ENCODE measurements at regions not wholly inside any gene's neighbourhood (a gene's known extent, or its start where the extent isn't known, plus 50 kb on each side); places are given as distances from the start of the nearest gene placed in this dataset.

DNA sequence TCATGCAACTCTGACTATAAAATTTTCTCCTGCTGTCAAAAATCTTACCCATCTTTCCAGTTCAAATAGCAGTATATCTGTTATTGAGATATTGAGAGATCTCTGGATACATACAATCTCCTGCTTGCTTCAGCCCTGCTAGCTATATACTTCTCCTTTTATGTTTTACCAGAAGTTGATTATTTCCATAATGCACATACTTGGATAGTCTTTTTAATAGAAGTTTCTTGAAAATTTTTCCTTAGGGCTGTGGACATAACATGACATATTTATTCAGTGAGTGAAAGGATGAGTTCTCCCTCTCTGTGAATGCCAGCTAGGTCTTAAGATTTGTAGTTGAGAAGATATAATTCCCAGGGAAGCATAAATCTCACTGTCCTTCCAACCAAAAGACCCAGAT, 234.1 kb upstream of the NR3C2 start:
- no peaks in the 10 kb centered on the region for H4K20me1 ChIP-seq (ENCODE audit: insufficient read depth, low read length)
- ATAC-seq (ENCODE audit: insufficient read depth, low read depth) = no peak
- no peaks in the 10 kb centered on the region for H3K79me2 ChIP-seq (ENCODE audit: insufficient read depth, low read length)
- H3K4me3 ChIP-seq (ENCODE audit: low read depth in 1 of 2, low read length in 2 of 2) = no peak overlapping the region
- H3K36me3 ChIP-seq (ENCODE audit: insufficient read depth, low read length) = no peaks in the 10 kb centered on the region
- no peak overlapping the region for H2AFZ ChIP-seq (ENCODE audit: low read depth, low read length)
- H3K4me2 ChIP-seq (ENCODE audit: insufficient read depth, low read length) = no peak overlapping the region
- TF ChIP-seq, protein P1, sequence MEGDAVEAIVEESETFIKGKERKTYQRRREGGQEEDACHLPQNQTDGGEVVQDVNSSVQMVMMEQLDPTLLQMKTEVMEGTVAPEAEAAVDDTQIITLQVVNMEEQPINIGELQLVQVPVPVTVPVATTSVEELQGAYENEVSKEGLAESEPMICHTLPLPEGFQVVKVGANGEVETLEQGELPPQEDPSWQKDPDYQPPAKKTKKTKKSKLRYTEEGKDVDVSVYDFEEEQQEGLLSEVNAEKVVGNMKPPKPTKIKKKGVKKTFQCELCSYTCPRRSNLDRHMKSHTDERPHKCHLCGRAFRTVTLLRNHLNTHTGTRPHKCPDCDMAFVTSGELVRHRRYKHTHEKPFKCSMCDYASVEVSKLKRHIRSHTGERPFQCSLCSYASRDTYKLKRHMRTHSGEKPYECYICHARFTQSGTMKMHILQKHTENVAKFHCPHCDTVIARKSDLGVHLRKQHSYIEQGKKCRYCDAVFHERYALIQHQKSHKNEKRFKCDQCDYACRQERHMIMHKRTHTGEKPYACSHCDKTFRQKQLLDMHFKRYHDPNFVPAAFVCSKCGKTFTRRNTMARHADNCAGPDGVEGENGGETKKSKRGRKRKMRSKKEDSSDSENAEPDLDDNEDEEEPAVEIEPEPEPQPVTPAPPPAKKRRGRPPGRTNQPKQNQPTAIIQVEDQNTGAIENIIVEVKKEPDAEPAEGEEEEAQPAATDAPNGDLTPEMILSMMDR (IDR thresholded peaks at IDR 0.05; ENCODE audit: borderline replicate concordance, extremely low read depth, low read length, poor library complexity, severe bottlenecking) = no peak
- TF ChIP-seq EZH2 (IDR thresholded peaks at IDR 0.05; ENCODE audit: borderline replicate concordance, low read depth, low read length, severe bottlenecking) = no peak
- no peak overlapping the region for H3K27ac ChIP-seq (ENCODE audit: low read length)
- H3K27me3 ChIP-seq (ENCODE audit: insufficient read depth, low read length, poor library complexity) = no peaks in the 10 kb centered on the region
- H3K9me3 ChIP-seq (ENCODE audit: insufficient read depth, low read length, severe bottlenecking) = no peaks in the 10 kb centered on the region
- H3K9ac ChIP-seq (ENCODE audit: low read depth, low read length) = no peak overlapping the region
- DNase-seq = no peak
- H3K4me1 ChIP-seq (ENCODE audit: insufficient read depth, low read length) = no peaks in the 10 kb centered on the region

DNA sequence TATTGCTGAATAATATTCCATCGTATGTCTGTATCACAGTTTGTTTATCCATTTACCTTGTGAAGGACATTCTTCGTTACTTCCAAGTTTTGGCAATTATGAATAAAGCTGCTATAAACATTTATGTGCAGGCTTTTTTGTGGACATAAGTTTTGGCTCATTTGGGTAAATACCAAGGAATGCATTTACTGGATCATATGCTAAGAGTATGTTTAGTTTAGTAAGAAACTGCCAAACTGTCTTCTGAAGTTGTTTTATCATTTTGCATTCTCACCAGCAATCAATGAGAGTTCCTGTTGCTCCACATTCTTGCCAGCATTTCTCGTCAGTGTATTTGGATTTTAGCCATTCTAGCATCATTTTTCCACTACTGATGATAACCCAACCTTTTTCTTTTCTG, 232.7 kb upstream of the NR3C2 start:
- Histone ChIP-seq H3K27me3 (ENCODE audit: insufficient read depth, low read length, poor library complexity) (no peaks in the 10 kb centered on the region), H3K36me3 (ENCODE audit: insufficient read depth, low read length) (no peaks in the 10 kb centered on the region), H3K79me2 (ENCODE audit: insufficient read depth, low read length) (no peaks in the 10 kb centered on the region), H4K20me1 (ENCODE audit: insufficient read depth, low read length) (no peaks in the 10 kb centered on the region), H3K27ac (ENCODE audit: low read length) (no peak overlapping the region), H3K9me3 (ENCODE audit: insufficient read depth, low read length, severe bottlenecking) (no peaks in the 10 kb centered on the region), H3K9ac (ENCODE audit: low read depth, low read length) (no peak overlapping the region), H3K4me3 (ENCODE audit: low read depth in 1 of 2, low read length in 2 of 2) (no peak overlapping the region), H3K4me1 (ENCODE audit: insufficient read depth, low read length) (no peaks in the 10 kb centered on the region), H3K4me2 (ENCODE audit: insufficient read depth, low read length) (no peak overlapping the region), H2AFZ (ENCODE audit: low read depth, low read length) (no peak overlapping the region)
- no peak for TF ChIP-seq EZH2 (IDR thresholded peaks at IDR 0.05; ENCODE audit: borderline replicate concordance, low read depth, low read length, severe bottlenecking)
- TF ChIP-seq, protein P1 (IDR thresholded peaks at IDR 0.05; ENCODE audit: borderline replicate concordance, extremely low read depth, low read length, poor library complexity, severe bottlenecking) = no peak
- ATAC-seq (ENCODE audit: insufficient read depth, low read depth) (no peak), DNase-seq (no peak)

- H3K9me3 ChIP-seq (ENCODE audit: insufficient read depth, low read length, severe bottlenecking) = peaks cover 2% of the 10 kb centered on the region
- H3K4me1 ChIP-seq (ENCODE audit: insufficient read depth, low read length) = no peaks in the 10 kb centered on the region
- H3K4me3 ChIP-seq (ENCODE audit: low read depth in 1 of 2, low read length in 2 of 2) = no peak overlapping the region
- H3K4me2 ChIP-seq (ENCODE audit: insufficient read depth, low read length) = no peak overlapping the region
- H2AFZ ChIP-seq (ENCODE audit: low read depth, low read length) = no peak overlapping the region
- ATAC-seq (ENCODE audit: insufficient read depth, low read depth) = no peak
- no peak for TF ChIP-seq EZH2 (IDR thresholded peaks at IDR 0.05; ENCODE audit: borderline replicate concordance, low read depth, low read length, severe bottlenecking)
- TF ChIP-seq, protein P1 (IDR thresholded peaks at IDR 0.05; ENCODE audit: borderline replicate concordance, extremely low read depth, low read length, poor library complexity, severe bottlenecking) = no peak
- H3K79me2 ChIP-seq (ENCODE audit: insufficient read depth, low read length) = no peaks in the 10 kb centered on the region
- no peaks in the 10 kb centered on the region for H4K20me1 ChIP-seq (ENCODE audit: insufficient read depth, low read length)
- no peaks in the 10 kb centered on the region for H3K36me3 ChIP-seq (ENCODE audit: insufficient read depth, low read length)
- no peaks in the 10 kb centered on the region for H3K27me3 ChIP-seq (ENCODE audit: insufficient read depth, low read length, poor library complexity)
- no peak overlapping the region for H3K9ac ChIP-seq (ENCODE audit: low read depth, low read length)
- DNase-seq = no peak
- no peak overlapping the region for H3K27ac ChIP-seq (ENCODE audit: low read length)
These were observed 222.4 kb upstream of the NR3C2 start for GRCh38 chr4:148664636-148665035.

DNA sequence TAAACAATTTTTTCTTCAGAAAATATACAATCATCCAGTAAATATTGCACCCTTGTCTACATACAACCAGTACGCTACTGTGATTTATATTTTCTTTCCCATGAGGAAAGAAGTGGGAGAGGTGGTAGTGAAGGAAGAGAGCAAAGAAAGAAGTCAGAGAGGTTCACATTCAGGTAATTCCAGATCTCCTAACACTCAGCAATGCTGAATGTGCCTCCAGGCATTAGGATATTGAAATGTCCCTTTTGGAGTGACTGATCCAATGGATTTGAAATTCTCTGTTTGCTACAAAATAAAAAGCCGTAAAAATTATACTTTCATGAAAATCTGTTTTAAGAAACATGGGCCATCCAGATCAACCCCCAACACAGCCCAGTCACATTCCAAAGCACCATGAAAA, 211.9 kb upstream of the NR3C2 start:
- Histone ChIP-seq H3K4me3 (ENCODE audit: low read depth in 1 of 2, low read length in 2 of 2) (no peak overlapping the region), H3K36me3 (ENCODE audit: insufficient read depth, low read length) (no peaks in the 10 kb centered on the region), H3K9me3 (ENCODE audit: insufficient read depth, low read length, severe bottlenecking) (no peaks in the 10 kb centered on the region), H2AFZ (ENCODE audit: low read depth, low read length) (no peak overlapping the region), H3K9ac (ENCODE audit: low read depth, low read length) (no peak overlapping the region), H3K79me2 (ENCODE audit: insufficient read depth, low read length) (no peaks in the 10 kb centered on the region), H4K20me1 (ENCODE audit: insufficient read depth, low read length) (no peaks in the 10 kb centered on the region), H3K4me1 (ENCODE audit: insufficient read depth, low read length) (no peaks in the 10 kb centered on the region), H3K27me3 (ENCODE audit: insufficient read depth, low read length, poor library complexity) (no peaks in the 10 kb centered on the region), H3K4me2 (ENCODE audit: insufficient read depth, low read length) (no peak overlapping the region), H3K27ac (ENCODE audit: low read length) (no peak overlapping the region)
- DNase-seq (no peak), ATAC-seq (ENCODE audit: insufficient read depth, low read depth) (no peak)
- no peak for TF ChIP-seq EZH2 (IDR thresholded peaks at IDR 0.05; ENCODE audit: borderline replicate concordance, low read depth, low read length, severe bottlenecking)
- TF ChIP-seq, protein P1 (IDR thresholded peaks at IDR 0.05; ENCODE audit: borderline replicate concordance, extremely low read depth, low read length, poor library complexity, severe bottlenecking) = no peak
